ENCODE measurements at regions not wholly inside any gene's neighbourhood (a gene's known extent, or its start where the extent isn't known, plus 50 kb on each side); places are given as distances from the start of the nearest gene placed in this dataset.

DNA sequence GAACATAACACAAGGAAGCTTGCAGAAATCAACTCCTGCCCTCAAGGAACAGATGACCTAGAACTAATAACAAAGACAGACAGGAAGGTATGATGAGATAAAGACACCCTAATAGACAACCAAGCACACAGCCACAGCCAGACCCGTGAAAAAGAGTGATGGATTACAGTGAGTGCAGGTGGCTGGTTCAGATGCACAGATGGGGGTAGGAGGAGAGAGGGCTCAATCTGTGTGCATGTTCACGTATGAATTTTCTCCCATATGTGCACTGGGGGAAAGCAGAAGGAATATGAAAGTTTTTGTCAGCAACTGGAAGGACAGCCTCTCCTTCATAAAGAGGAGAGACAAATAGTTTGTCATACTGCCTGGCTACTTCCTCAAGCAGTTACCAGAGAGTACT lies 367.1 kb downstream of the PBX1 start:
- no peak overlapping the region for H3K4me3 ChIP-seq (ENCODE audit: control insufficient read depth in 2 of 3, extremely low read depth in 1 of 3, insufficient read depth in 2 of 3, low read depth in 1 of 3, low read length in 3 of 3)
- dilution Hi-C loops (cut with MboI; ENCODE audit: extremely low pct_ligation_motif_present, low sequenced_read_pairs) = no loop called here
- H3K27me3 ChIP-seq (ENCODE audit: control insufficient read depth, extremely low read depth, insufficient read depth, low read length) = no peaks in the 10 kb centered on the region
- no peak overlapping the region for H2AFZ ChIP-seq (ENCODE audit: control insufficient read depth, low read length)
- no peaks in the 10 kb centered on the region for H4K20me1 ChIP-seq (ENCODE audit: control insufficient read depth, extremely low read depth, insufficient read depth, low read length)
- TF ChIP-seq, protein P1, sequence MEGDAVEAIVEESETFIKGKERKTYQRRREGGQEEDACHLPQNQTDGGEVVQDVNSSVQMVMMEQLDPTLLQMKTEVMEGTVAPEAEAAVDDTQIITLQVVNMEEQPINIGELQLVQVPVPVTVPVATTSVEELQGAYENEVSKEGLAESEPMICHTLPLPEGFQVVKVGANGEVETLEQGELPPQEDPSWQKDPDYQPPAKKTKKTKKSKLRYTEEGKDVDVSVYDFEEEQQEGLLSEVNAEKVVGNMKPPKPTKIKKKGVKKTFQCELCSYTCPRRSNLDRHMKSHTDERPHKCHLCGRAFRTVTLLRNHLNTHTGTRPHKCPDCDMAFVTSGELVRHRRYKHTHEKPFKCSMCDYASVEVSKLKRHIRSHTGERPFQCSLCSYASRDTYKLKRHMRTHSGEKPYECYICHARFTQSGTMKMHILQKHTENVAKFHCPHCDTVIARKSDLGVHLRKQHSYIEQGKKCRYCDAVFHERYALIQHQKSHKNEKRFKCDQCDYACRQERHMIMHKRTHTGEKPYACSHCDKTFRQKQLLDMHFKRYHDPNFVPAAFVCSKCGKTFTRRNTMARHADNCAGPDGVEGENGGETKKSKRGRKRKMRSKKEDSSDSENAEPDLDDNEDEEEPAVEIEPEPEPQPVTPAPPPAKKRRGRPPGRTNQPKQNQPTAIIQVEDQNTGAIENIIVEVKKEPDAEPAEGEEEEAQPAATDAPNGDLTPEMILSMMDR (optimal IDR thresholded peaks at IDR 0.05 in 1 of 3, IDR thresholded peaks at IDR 0.05 in 1 of 3, conservative IDR thresholded peaks at IDR 0.05 in 1 of 3; ENCODE audit: extremely low read depth in 1 of 3, insufficient read depth in 2 of 3, low read length in 3 of 3) = no peak
- TF ChIP-seq EZH2 (IDR thresholded peaks at IDR 0.05; ENCODE audit: low read length) = no peak
- FAIRE-seq (no peak), DNase-seq (ENCODE audit: low read depth, low spot score) (no peak)
- H3K9me3 ChIP-seq (ENCODE audit: control insufficient read depth, low read depth, low read length) = no peaks in the 10 kb centered on the region
- H3K9me1 ChIP-seq (ENCODE audit: control insufficient read depth, extremely low read depth, insufficient read depth, low read length) = no peaks in the 10 kb centered on the region
- no peaks in the 10 kb centered on the region for H3K4me1 ChIP-seq (ENCODE audit: control insufficient read depth, extremely low read depth, insufficient read depth, low read length)
- H3K27ac ChIP-seq (ENCODE audit: control insufficient read depth, insufficient read depth, low read length) = no peak overlapping the region
- H3K79me2 ChIP-seq (ENCODE audit: control insufficient read depth, insufficient read depth, low read length) = no peaks in the 10 kb centered on the region
- no peak overlapping the region for H3K9ac ChIP-seq (ENCODE audit: control insufficient read depth, extremely low read depth, insufficient read depth, low read length)
- H3K36me3 ChIP-seq (ENCODE audit: control insufficient read depth in 2 of 2, extremely low read depth in 1 of 2, insufficient read depth in 2 of 2, low read length in 2 of 2) = no peaks in the 10 kb centered on the region
- no peak overlapping the region for H3K4me2 ChIP-seq (ENCODE audit: control insufficient read depth, extremely low read depth, insufficient read depth, low read depth, low read length)

DNA sequence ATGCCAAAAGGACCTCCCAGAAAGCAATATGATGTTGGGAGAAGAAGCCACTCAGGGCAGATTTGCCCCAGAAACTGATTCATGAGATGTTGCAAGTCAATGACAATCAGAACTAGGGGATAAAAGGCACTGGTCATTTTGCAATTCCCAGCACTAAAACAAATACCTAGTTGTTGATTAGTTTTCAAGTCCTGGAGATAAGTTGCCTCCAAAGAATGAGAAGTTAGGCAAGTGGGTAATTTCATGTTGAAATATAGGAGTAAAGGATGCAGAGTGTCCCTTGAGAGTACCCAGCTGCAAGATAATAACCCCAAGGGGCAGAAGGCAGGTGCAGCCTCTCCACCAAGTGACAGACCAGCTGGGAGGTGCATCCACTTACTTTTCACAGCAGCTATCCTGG lies 363.6 kb downstream of the PBX1 start:
- Histone ChIP-seq H3K9me3 (ENCODE audit: control insufficient read depth, low read depth, low read length) (no peaks in the 10 kb centered on the region), H3K9ac (ENCODE audit: control insufficient read depth, extremely low read depth, insufficient read depth, low read length) (no peak overlapping the region), H3K4me1 (ENCODE audit: control insufficient read depth, extremely low read depth, insufficient read depth, low read length) (no peaks in the 10 kb centered on the region), H3K27me3 (ENCODE audit: control insufficient read depth, extremely low read depth, insufficient read depth, low read length) (no peaks in the 10 kb centered on the region), H3K9me1 (ENCODE audit: control insufficient read depth, extremely low read depth, insufficient read depth, low read length) (no peaks in the 10 kb centered on the region), H4K20me1 (ENCODE audit: control insufficient read depth, extremely low read depth, insufficient read depth, low read length) (no peaks in the 10 kb centered on the region), H2AFZ (ENCODE audit: control insufficient read depth, low read length) (no peak overlapping the region), H3K27ac (ENCODE audit: control insufficient read depth, insufficient read depth, low read length) (no peak overlapping the region), H3K4me2 (ENCODE audit: control insufficient read depth, extremely low read depth, insufficient read depth, low read depth, low read length) (no peak overlapping the region), H3K4me3 (ENCODE audit: control insufficient read depth in 2 of 3, extremely low read depth in 1 of 3, insufficient read depth in 2 of 3, low read depth in 1 of 3, low read length in 3 of 3) (no peak overlapping the region), H3K79me2 (ENCODE audit: control insufficient read depth, insufficient read depth, low read length) (no peaks in the 10 kb centered on the region), H3K36me3 (ENCODE audit: control insufficient read depth in 2 of 2, extremely low read depth in 1 of 2, insufficient read depth in 2 of 2, low read length in 2 of 2) (no peaks in the 10 kb centered on the region)
- DNase-seq (ENCODE audit: low read depth, low spot score) = no peak
- FAIRE-seq = no peak
- dilution Hi-C loops (cut with MboI; ENCODE audit: extremely low pct_ligation_motif_present, low sequenced_read_pairs) = no loop called here
- TF ChIP-seq, protein P1 (optimal IDR thresholded peaks at IDR 0.05 in 1 of 3, IDR thresholded peaks at IDR 0.05 in 1 of 3, conservative IDR thresholded peaks at IDR 0.05 in 1 of 3; ENCODE audit: extremely low read depth in 1 of 3, insufficient read depth in 2 of 3, low read length in 3 of 3) = no peak
- TF ChIP-seq EZH2 (IDR thresholded peaks at IDR 0.05; ENCODE audit: low read length) = no peak

Measured in keratinocyte (primary cell).